GDM1 (cell line): ENCODE measurements at regions not wholly inside any gene's neighbourhood (a gene's known extent, or its start where the extent isn't known, plus 50 kb on each side); places are given as distances from the start of the nearest gene placed in this dataset.

Source experiments
- DNase-seq: peaks from one replicate; lab custom pipeline; 2025; lab: John Stamatoyannopoulos, UW

DNA sequence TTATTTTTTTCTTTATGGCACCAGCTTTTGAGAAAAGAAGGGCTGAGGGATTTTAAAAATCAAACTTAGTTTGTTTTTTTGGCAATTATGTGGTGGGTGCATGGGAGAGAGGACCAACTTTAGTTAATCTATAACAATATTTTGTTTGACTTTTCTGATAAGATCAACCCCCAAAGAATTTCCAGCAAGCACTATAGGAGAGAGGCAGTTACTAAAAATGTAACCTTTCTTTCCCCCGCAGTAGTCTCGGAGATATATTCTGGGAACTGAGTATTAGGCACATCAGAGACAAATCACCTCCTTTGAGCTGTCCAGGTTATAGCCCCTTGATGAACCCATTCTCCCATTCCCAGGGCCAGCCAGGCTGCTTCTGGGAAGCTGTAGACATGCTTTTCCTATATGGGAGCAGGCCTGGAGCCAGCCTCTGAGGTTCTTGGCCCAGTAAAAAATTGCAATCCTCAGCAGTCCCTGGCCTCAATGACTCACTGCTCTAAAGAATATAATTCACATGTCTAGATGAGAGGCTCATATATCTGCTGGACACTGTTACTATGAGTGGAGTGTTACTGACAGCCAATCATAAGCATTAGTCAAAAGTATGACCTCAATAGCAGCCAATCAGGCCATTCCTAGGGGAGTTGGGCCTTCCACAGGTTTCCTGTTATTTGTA, 138.3 kb upstream of the AGBL1 start:
- DNase-seq, result no peak

DNA sequence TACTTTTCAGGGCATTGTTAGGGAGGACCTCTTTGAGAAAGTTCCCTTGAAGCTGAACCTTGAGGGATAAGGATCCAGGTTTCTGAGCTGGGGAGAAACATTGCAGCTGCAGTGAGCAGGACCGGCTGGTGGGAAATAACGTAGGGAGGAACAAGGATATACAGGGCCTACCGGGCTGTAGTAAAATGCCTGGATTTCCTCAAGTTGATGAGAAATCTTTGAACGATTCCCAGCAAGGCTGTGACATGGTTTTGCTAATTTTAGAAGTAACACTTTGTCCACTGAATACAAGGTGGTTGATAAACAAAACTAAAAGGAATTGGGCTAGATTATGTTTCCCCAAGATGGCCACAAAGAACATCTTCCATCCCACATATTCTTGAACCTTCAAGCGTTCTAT, 137.0 kb upstream of the AGBL1 start:
- no peak for DNase-seq

DNA sequence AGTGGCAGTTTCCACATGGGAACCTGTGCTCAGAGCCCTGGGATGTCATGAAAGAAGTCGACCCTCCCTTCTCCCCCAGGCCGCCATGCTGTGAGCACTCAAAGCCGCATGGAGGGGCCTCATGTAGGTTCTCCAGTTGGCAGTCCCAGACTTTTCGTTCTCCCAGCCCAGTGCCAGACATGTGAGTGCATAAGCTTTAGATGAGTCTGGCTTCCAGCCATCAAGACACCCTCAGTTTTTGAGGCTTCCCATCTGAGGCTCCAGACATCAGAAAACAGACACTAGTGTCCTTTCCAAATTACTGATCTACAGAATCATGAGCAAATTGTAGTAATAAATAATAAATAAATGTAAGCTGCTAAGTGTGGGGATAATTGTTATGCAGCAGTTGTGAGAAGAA, 136.5 kb upstream of the AGBL1 start:
- DNase-seq, result no peak

DNA sequence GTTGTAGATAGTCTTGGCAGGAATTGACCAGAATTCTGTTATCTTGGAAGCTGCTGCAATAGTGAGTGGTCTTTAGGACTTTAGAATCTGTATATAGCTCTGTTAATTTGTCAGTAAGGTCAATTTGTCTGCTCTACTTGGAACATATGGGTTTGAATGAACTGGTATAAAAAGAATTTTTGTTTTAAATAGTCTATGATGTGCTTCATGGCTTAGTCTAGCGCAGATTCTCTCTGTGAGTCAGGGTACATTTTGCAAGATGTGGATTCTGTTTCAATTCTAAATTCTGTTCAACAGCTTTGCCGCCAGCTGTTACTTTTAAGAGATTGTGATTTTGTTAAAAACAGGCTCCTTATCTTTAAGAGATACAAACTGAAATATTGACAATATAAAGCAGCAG, 135.9 kb upstream of the AGBL1 start:
- DNase-seq, result no peak

DNA sequence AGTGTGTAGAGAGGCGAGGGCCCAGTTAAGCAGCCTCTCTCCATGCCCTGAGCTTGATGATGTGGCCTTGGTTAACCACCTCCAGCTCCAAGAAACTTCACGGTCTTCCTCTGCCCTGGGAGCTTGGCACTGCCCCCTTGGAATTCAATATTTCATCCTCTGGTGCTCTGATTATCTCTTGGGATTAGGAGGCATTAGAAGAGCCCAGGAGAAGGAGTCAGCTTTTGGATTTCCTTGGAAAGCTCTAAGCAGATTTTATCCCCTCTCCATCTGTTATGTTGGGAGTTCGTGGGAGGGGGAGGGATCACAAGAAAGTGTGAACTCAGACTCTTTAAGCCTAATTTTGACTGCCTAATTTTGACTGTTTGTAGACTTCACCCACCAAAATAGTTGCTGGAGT, 132.7 kb upstream of the AGBL1 start:
- no peak for DNase-seq

DNA sequence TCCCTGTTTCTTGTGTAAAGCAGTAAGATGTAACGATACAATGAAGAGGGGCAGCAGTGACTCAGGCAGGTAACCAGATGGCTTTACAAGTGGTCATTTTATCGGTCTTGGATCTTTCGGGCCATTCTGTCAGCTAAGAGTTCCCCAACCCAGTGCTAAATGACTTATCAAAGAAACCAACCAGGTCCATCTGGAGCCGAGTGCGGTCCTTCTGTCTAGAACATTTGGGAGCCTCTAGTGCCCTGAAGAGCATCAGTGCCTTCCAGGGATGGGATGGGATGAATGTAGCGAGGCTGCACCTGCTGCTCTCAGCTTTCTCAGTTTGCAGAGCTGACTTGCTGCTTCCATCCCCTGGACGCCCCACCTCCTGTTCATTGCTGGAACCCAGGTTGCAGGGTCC, 131.7 kb upstream of the AGBL1 start:
- no peak for DNase-seq

DNA sequence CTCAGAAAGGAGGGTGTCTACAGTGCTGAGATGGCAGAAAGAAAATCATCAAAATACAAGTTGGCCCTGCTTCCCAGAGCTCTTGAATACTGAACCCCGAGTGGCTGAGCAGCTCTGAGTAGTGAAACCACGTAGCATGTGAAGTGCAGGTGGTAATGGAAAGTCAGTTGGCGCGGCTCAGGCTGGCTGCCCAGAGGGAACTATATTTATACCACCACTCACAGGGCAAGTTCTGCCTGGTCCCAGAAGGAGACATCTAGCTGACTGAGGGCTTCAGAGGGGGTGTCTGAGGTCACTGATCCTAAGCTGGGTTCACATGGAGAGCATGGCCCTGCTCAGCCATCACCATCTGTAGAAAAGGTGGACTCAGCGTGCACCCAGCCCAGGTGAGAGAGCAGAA, 129.6 kb upstream of the AGBL1 start:
- DNase-seq, result no peak

DNA sequence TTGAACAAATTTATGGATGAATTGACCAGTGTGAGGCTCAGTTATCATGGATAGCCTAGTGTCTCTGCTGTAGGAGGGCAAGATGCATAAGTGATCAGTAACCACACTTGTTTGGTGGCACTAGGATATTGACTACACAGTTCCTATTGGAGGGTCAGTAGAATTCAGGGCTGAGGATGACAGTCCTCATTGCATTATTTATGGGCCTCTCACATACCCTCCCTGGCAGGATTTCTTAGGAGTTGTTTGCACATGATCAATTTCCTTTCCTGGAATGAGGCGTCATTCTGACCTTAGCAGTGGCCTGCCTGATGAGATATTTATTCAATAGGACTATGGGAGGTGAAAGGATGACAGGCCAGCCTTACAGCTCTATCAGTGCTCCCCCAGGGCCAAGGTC, 125.1 kb upstream of the AGBL1 start:
- no peak for DNase-seq

DNA sequence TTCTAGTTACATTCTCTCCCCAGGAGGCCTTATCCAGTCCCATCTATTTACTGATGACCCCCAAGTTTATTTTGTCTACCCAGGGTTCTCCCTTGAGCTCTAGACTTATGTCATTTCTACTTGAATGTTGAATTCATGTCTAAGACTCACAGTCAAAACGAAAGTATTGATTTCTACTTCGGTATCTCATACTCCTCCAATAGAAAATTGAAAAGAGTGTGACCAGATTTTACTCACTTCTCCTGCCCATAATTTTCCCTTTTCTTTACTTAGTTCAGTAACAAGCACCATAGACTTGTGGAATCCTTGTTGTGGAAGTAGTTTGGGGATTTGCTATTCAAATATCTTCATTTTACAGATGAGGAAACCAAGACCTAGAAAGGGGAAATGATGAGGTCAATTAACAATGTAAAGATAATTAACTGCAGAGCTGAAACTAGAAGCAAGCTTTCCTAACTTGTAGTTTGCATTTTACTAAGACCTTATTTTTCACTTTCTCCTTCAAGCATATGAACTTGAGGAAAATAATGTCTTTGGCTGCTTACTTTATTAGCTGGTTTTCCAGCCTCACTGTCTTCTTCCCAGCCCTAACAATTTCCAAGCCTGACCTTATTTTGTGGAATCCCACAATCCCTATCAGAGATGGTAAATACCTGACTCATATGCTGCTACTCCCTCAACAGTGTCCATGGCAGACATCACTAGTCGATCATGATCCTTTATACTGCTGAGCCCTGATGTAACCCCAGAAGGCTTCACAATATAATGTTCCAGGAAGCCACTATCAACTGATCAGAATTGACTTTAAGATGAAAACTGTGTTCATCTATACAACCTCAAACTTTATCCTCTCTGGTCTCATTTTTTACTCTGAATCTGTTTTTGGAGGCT, 123.9 kb upstream of the AGBL1 start:
- DNase-seq, result no peak

DNA sequence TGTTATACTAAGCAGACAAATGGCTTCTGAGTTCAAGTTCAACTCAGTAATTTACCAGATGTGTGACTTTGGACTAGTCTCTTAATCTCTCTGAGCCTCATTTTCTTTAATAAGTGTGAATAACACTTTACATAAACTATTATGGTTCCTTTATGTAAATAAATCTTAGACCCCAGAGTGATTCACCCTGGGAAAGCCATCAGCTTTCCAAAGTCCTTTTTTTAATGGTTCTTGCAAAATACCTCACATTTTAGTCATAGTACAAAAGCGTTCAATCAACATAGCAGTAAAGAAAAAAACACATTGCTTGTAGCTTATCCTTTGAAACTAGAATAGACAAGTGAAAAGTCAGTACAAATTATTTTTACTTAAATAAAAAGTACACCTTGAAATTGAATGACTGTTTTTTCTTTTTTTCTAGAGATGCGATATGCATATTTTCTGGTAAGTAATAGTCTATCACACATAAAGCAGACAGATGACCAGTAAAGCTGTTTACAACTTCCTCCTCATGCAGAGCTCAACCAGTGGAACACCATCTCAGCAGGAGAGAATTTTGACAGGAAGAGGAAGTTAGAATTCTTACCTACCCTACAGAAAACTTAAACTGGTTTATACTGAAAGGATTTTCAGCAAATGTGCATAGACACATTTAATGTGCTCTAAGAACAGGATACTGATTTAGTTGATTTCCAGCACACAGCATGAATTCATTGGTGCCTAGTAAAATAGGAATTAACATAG, 123.0 kb upstream of the AGBL1 start:
- DNase-seq, result no peak

DNA sequence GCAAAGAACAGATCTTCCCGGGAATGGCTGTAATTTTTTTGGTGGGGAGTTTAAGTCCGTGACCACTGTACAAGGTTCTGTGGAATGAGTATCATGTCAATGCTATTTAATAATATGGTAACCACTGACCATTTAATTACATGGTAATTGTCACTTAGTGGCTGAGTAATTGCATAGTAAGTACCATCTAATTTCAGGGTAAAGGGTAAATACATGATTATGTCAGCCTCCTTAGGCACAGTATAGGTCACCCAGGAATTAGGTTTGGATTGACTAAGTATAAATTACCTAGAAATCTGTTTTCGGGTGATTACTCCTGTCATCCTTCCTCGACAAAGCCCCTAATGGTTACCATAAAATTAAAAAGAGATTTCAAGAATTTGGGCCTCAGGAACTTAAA, 120.1 kb upstream of the AGBL1 start:
- no peak for DNase-seq

DNA sequence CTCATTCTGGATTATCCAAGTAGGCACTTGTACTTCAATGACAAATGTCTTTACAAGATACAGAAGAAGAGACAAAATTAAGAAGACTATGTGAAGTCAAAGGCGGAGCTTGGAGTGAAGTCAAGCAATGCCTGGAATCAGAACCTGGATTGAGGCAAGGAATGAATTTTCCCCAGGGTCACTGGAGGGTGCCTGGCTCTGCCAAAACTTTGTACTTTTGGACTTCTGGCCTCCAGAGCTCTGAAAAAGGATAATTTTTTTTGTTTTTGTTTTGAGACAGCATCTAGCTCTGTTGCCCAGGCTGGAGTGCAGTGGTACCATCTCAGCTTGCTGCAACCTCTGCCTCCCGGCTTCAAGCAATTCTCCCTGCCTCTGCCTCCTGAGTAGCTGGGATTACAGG, 119.3 kb upstream of the AGBL1 start:
- DNase-seq, result no peak

DNA sequence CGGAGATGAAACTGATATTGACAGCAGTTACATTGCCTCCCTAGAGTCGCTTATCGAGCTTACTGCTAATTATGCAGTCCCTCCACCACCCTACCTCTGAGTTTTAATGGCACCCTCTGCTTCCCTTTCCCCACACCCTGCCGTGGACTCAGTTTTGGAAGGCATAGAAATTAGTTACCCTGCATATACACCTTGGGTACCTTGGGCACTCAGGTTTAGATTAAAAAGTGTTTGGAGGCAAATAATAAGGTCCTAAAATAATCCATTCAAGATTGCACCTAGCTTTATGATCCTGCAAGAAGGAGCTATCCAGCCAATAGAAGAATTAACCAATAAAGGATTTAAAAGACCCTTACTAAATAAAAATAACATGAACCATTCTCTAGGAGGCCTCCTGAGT, 117.8 kb upstream of the AGBL1 start:
- no peak for DNase-seq

DNA sequence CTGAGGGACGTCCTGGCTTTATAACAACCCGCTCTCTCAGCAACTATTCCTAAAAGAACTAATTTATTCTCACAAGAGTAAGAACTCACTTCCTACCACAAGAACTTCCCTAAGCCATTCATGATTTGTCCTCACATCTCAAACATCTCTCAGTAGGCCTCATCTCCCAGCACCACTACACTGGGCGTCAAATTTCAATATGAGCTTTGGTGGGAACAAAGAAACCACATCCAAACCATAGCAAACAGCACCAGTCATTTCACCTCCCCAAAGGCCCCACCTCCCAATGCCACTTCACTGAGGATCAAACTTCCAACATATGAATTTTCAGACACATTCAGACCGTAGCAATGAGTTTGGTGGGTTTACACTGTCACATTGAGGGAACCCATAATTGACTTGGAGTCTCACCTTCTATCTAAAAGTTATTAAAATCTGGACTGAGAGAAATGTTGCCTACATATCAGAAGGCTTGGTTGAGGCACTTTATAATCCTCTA, 116.4 kb upstream of the AGBL1 start:
- no peak for DNase-seq

DNA sequence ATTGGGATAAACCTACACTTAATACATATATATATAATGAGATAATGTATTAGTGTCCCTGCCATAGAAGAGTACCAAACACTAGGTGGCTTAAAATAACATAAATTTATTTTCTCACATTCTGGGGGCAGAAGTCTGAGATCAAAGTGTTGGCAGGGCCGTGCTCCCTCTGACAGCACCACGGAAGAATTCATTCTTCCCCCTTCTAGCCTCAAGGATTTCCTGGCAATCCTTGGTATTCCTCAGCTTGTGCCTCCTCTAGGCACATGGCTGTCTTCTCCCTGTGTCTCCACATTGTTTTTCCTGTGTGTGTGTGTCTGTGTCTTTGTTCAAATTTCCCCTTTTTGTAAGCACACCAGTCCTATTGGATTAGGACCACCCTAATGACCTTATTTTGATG, 115.2 kb upstream of the AGBL1 start:
- DNase-seq, result no peak

DNA sequence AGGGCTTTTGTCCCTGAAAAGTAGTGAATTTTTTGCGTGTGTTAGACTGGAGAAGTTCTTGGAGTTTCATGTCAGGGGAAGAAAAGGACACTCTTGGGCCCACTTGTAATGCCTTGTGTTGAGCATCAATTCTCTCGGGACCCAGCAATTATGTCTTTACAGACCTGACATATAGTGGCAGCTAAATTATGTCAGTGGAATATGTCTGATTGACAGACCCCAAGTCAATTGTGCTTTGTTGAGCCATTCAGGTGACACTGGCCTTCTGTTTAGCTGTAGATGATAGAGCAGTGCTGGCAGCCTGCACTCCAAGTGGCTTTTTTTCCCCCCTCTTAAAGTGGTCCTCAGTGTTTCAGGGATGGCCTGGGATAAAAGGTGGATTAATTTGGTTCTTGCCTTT, 112.1 kb upstream of the AGBL1 start:
- DNase-seq, result no peak

DNA sequence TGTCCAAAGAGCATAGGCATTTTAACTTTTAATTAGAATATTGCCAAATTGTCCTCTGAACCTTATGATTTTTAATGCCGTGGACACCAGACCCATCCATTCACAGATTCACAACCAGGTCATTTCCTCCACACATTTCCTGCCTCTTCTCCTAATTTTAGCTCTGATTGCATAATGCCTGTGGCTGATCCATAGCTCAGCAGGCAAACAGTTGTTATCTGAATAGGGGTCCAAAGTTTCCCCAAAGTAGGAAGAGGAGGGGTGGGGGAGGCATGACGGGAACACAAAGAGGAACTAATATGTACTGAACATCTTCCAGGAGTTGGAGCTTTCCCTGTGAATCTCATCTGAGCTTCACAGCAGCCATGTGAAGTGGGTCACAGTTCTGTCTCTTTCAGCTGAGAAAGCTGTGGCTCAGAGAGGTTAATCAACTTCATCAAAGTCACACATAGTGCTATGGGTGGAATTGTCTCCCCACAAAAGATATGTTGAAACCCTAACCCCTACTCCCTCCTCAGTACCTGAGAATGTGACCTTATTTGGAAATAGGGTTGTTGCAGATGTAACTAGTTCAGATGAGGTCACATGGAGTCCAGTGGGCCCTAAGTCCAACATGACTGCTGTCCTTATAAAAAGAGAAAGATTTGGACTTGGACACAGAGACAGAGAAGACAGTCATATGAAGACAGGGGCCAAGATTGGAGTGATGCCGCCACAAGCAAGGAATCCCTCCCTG, 106.7 kb upstream of the AGBL1 start:
- no peak for DNase-seq

DNA sequence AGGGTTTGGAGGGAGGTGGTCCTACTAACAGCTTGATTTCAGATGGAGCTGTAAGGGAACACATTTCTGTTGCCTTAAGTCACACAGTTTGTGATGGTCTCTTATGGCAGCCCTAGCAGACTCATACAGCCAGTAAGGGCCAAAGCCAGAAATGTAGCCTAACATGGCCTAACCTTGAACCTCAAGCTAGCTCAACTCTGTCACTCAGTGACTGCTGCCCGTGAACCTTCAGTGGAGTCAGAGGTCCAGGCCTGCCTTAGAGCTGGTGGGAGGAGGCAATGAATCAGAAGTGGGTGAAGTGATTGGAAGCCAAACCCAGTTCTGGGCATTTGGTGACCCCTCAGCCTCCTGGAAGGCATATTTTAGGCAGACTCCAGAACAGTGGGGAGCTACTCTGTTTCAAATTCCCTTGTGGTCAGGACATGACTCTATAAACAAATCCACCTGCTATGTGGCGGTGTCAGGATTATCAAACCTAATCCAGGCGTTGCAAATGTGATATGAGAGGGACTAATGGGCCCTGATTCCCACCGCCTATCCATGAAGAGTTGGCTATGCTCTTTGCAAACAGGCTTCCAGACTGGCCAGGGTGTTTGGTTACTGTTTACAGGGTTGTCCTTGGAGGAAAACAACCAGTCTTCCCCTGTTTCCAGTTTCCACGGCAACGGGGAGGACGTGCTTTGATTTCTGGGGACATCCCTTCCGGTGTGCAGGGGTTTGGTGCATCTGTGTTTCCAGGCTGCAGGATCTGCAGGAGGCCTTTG, 105.9 kb upstream of the AGBL1 start:
- no peak for DNase-seq

DNA sequence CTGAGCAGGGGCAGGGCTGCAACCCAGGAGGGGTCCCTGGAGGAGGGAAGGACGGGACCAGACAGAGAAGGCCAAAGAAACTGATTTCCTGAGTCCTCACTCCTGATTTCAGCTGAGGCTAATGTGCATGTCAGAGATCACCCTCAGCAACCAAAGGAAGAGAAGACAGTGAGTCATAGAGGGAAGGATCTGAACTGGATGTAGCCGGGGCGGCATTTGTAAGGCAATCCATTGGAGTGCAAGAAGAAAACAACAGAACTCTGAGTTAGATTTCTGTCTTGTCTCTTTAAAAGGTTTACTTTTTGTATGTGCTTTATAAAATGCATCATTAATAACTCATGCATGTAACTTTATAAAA, 105.3 kb upstream of the AGBL1 start:
- no peak for DNase-seq

DNA sequence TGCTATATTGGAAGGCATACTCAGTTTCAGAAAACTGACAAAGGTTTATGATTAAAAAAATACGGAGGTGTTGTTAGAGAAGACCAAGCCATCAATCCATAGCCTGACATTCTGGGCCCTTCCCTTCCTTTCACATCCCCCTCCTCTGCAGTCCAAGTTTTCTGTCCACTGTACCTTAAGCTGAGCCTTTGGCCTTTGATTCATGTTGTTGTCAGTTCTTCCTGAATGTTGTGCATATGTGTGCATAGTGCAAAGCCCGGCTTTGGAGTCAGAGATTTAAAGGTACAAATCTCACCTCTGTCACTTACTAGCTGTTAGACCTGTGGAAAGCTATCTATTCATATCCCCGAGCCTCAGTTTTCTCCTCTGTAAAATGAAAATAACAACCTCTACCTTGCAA, 104.9 kb upstream of the AGBL1 start:
- DNase-seq, result no peak

DNA sequence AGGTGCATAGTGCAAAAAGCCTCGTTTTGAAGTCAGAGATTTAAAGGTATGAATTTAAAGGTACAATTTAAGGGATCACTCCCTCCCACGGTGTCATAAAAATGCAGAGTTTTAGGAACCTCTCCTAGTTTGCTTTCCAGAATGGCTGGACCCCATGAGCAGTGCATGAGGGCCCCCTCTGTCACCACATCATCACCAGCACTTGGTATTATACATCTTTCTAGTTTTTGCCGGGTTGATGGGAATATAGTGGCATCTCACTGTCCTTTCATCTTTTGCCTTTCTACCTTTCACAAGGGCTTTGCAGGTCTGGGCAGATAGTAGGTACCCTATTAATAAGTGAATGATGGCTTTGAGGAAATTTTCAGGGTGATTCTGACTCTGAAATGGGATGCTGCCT, 103.6 kb upstream of the AGBL1 start:
- DNase-seq, result no peak

DNA sequence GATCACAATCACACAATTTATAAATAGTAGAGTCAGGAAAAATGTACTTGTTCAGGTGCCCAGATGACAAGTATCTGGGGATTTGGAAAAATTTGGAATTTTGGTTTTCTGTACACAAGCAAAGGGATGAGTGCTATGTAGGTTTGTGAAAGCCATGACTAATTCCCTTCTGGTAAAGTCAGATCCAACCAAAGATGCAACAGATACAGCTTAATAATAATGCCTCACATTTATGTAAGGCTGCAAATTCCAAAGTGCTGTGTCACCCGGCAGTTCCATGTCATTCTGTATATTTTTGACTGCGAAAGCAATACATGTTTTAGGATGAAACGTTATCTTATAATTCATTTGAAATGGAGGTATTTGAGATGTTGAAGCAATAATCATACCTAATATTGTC, 102.7 kb upstream of the AGBL1 start:
- no peak for DNase-seq
